DND-41 (cell line): ENCODE measurements at regions not wholly inside any gene's neighbourhood (a gene's known extent, or its start where the extent isn't known, plus 50 kb on each side); places are given as distances from the start of the nearest gene placed in this dataset.

Experiments used
- EZH2 ChIP-seq: IDR thresholded peaks from 3 replicates; pipeline ENCODE4 v1.6.1; 2012; ENCODE audit warnings: borderline replicate concordance, low read depth, mild to moderate bottlenecking, moderate library complexity, low read length, inconsistent platforms; ENCODE audit not compliant: severe bottlenecking
- TF ChIP-seq, protein P1 (sequence below): IDR thresholded peaks from 2 replicates; pipeline ENCODE4 v1.5.1; 2012; ENCODE audit warnings: borderline replicate concordance, low read length, moderate library complexity, mild to moderate bottlenecking; ENCODE audit not compliant: poor library complexity, severe bottlenecking; ENCODE audit errors: extremely low read depth

GRCh38 chr3:72244396-72244795 is 459.4 kb upstream of the PROK2 start:
- TF ChIP-seq, protein P1, sequence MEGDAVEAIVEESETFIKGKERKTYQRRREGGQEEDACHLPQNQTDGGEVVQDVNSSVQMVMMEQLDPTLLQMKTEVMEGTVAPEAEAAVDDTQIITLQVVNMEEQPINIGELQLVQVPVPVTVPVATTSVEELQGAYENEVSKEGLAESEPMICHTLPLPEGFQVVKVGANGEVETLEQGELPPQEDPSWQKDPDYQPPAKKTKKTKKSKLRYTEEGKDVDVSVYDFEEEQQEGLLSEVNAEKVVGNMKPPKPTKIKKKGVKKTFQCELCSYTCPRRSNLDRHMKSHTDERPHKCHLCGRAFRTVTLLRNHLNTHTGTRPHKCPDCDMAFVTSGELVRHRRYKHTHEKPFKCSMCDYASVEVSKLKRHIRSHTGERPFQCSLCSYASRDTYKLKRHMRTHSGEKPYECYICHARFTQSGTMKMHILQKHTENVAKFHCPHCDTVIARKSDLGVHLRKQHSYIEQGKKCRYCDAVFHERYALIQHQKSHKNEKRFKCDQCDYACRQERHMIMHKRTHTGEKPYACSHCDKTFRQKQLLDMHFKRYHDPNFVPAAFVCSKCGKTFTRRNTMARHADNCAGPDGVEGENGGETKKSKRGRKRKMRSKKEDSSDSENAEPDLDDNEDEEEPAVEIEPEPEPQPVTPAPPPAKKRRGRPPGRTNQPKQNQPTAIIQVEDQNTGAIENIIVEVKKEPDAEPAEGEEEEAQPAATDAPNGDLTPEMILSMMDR = no peak
- no peak for TF ChIP-seq EZH2
